ENCODE measurements at regions not wholly inside any gene's neighbourhood (a gene's known extent, or its start where the extent isn't known, plus 50 kb on each side); places are given as distances from the start of the nearest gene placed in this dataset.

DNA sequence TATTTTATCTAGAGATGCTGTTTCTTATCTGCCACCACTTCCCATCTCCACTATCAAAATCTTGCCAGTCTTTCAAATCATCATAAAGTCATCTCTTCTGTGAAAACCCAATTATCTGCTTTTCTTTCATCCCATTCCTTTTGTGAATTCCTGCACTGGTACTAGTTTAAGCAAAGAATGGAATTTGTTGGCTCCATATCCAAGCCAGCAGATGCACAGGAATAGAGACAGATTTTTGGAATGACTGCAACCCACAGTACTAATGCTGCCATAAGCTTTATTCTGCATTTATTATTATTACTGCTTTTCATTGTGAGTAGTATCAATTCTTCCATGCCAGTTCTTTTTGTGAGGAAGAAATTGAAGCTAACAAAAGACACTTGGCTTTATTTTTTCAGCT lies 616.7 kb downstream of the RAPGEF2 start:
- intact Hi-C loops (cut with DNase I): no loop called here

DNA sequence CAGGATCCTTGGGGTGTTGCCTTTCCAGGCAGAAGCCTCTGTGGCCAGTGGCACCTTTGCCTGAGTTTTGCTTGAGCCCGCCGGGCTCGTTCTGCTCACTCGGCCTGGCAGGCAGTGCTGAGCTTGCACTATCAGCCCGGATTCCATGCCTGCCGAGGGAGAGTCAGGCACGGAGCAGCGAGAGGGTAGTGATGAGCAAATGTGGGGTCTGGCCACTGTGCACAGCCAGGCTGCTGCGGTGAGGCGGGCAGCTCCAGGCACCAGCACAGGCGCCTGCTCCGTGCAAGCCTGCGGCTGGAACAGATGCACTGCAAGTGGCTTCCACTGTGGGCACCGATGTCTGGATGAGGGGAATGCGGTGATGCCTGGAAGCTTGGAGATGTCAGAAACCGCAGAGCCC lies 619.2 kb downstream of the RAPGEF2 start:
- Histone ChIP-seq H3K4me1 (no peaks in the 10 kb centered on the region), H3K36me3 (no peaks in the 10 kb centered on the region), H3K4me3 (no peak overlapping the region), H3K9me3 (no peaks in the 10 kb centered on the region), H3K27me3 (no peaks in the 10 kb centered on the region), H3K27ac (replicated peaks in 1 of 4) (no peak overlapping the region)
- TF ChIP-seq POLR2AphosphoS5 (IDR thresholded peaks at IDR 0.05) (no peak), POLR2A (IDR thresholded peaks at IDR 0.05; ENCODE audit: low read depth) (no peak), EP300 (IDR thresholded peaks at IDR 0.05) (no peak)
- TF ChIP-seq, protein P1, sequence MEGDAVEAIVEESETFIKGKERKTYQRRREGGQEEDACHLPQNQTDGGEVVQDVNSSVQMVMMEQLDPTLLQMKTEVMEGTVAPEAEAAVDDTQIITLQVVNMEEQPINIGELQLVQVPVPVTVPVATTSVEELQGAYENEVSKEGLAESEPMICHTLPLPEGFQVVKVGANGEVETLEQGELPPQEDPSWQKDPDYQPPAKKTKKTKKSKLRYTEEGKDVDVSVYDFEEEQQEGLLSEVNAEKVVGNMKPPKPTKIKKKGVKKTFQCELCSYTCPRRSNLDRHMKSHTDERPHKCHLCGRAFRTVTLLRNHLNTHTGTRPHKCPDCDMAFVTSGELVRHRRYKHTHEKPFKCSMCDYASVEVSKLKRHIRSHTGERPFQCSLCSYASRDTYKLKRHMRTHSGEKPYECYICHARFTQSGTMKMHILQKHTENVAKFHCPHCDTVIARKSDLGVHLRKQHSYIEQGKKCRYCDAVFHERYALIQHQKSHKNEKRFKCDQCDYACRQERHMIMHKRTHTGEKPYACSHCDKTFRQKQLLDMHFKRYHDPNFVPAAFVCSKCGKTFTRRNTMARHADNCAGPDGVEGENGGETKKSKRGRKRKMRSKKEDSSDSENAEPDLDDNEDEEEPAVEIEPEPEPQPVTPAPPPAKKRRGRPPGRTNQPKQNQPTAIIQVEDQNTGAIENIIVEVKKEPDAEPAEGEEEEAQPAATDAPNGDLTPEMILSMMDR (IDR thresholded peaks at IDR 0.05): no peak
- no peak for DNase-seq (ENCODE audit: extremely low spot score)
- 81% methylated on average over 16 of the region's 16 CpGs for whole genome bisulfite sequencing
- intact Hi-C loops (cut with DNase I): no loop called here

More for the DNA sequence above, 616.7 kb downstream of the RAPGEF2 start:
- no peaks in the 10 kb centered on the region for H3K36me3 ChIP-seq
- no peaks in the 10 kb centered on the region for H3K27me3 ChIP-seq
- no peak for DNase-seq (ENCODE audit: extremely low spot score)
- no peaks in the 10 kb centered on the region for H3K9me3 ChIP-seq
- no peak for TF ChIP-seq POLR2A (IDR thresholded peaks at IDR 0.05; ENCODE audit: low read depth)
- H3K4me3 ChIP-seq: no peak overlapping the region
- H3K27ac ChIP-seq (replicated peaks in 1 of 4): no peak overlapping the region
- no peaks in the 10 kb centered on the region for H3K4me1 ChIP-seq

DNA sequence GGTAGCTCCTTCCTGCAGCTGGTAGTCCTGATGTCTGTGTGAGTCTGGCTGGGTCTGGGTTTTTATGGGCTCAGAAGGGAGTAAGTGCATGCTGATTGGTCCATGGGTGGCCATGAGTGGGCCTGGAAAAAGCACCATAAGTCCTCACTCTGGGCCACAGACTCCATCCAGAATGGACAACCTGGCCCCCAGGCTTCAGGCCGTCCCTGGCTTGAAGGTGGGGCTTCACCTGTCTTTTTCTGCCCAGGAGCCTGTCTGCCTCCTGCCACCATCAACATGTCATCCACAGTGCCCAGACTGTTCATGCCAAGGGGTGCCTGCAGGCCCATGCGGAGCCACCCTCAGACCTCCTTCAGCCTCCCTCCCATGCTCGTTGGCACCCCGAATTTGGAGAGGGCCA lies 620.0 kb downstream of the RAPGEF2 start:
- no peaks in the 10 kb centered on the region for H3K9me3 ChIP-seq
- WGBS: 85% methylated on average over 3 of the region's 4 CpGs

DNA sequence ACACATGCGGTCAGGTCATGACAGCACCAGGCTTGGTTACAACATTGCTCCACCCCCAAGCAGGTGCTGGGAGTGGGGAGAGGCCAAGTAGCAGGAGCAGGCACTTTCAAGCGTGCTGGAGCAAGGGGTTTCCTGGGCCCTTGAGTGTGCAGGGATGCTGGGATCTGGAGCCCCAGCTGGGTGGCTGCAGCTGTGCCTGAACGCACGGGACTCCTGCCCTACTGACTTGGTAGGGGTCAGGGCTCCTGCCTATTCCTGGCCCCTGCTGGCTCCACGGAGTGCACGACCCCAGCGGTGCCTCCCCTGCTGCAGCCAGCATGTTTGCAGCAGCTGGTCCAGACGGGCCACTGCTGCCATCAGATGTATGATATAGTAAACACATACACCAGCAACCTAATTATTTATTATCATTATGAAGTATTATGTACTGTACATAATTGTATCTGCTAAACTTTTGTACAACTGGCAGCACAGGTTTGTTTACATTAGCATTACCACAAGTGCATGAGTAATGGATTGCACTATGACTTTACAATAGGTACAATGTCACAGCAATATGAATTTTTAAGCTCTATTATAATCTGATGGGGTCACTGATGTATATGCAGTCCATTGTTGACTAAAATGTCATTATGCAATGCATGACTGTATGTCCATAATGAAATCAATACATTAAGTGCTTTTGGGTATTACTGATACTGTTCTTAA lies 620.6 kb downstream of the RAPGEF2 start:
- intact Hi-C loops (cut with DNase I): no loop called here
- Histone ChIP-seq H3K27me3 (no peaks in the 10 kb centered on the region), H3K4me3 (no peak overlapping the region), H3K9me3 (no peaks in the 10 kb centered on the region), H3K27ac (replicated peaks in 1 of 4) (no peak overlapping the region), H3K36me3 (no peaks in the 10 kb centered on the region), H3K4me1 (no peaks in the 10 kb centered on the region)
- no peak for DNase-seq (ENCODE audit: extremely low spot score)
- TF ChIP-seq EP300 (IDR thresholded peaks at IDR 0.05) (no peak), POLR2A (IDR thresholded peaks at IDR 0.05; ENCODE audit: low read depth) (no peak), POLR2AphosphoS5 (IDR thresholded peaks at IDR 0.05) (no peak)
- TF ChIP-seq, protein P1 (IDR thresholded peaks at IDR 0.05): no peak
- WGBS: 79% methylated on average over 4 of the region's 8 CpGs

More for the DNA sequence above, 620.0 kb downstream of the RAPGEF2 start:
- H3K36me3 ChIP-seq: no peaks in the 10 kb centered on the region
- intact Hi-C loops (cut with DNase I): no loop called here
- H3K4me3 ChIP-seq: no peak overlapping the region
- no peaks in the 10 kb centered on the region for H3K4me1 ChIP-seq
- H3K27ac ChIP-seq (replicated peaks in 1 of 4): no peak overlapping the region
- no peak for DNase-seq (ENCODE audit: extremely low spot score)
- H3K27me3 ChIP-seq: no peaks in the 10 kb centered on the region
- TF ChIP-seq, protein P1 (IDR thresholded peaks at IDR 0.05): no peak
- TF ChIP-seq EP300 (IDR thresholded peaks at IDR 0.05) (no peak), POLR2A (IDR thresholded peaks at IDR 0.05; ENCODE audit: low read depth) (no peak), POLR2AphosphoS5 (IDR thresholded peaks at IDR 0.05) (no peak)

DNA sequence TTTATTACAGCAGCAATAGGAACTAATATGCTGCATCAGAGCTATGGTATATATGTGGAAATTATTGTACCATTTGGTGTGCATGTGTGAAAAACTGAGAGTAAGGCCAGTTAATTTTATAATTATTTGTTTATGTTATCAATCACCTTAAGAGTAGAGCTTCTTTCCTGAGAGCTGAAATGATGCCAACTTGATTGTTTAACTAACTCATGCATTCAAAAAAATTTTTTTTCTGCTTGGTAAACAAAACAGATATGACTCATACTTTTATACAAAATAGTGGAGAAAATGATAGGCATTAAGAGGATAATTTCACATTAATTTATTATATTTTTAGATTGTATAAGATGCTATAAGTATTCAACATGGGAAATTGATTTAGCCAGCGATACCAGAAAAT lies 622.7 kb downstream of the RAPGEF2 start:
- Histone ChIP-seq H3K27ac (replicated peaks in 1 of 4) (no peak overlapping the region), H3K4me3 (no peak overlapping the region), H3K36me3 (no peaks in the 10 kb centered on the region), H3K9me3 (no peaks in the 10 kb centered on the region), H3K4me1 (no peaks in the 10 kb centered on the region), H3K27me3 (no peaks in the 10 kb centered on the region)
- intact Hi-C loops (cut with DNase I): no loop called here
- 97% methylated on average over 1 of the region's 1 CpG for WGBS
- DNase-seq (ENCODE audit: extremely low spot score): no peak
- TF ChIP-seq POLR2A (IDR thresholded peaks at IDR 0.05; ENCODE audit: low read depth) (no peak), POLR2AphosphoS5 (IDR thresholded peaks at IDR 0.05) (no peak), EP300 (IDR thresholded peaks at IDR 0.05) (no peak)
- TF ChIP-seq, protein P1 (IDR thresholded peaks at IDR 0.05): no peak

All from esophagus muscularis mucosa (tissue), 4 donors.